Liver (tissue), 8 donors: ENCODE measurements at regions not wholly inside any gene's neighbourhood (a gene's known extent, or its start where the extent isn't known, plus 50 kb on each side); places are given as distances from the start of the nearest gene placed in this dataset.

ENCODE experiments used
- DNase-seq: peaks from one replicate; pipeline ENCODE4 v3.0.0-alpha.2; 2017; ENCODE audit warnings: low spot score
- H3K27ac ChIP-seq, 2 donors: one replicate each; pipeline ENCODE4 v1.7.0; 2013; ENCODE audit warnings: inconsistent platforms in 2 of 2, low read length in 2 of 2, control low read depth in 1 of 2, low read depth in 1 of 2, mild to moderate bottlenecking in 1 of 2
- H3K27me3 ChIP-seq, 4 donors: one replicate each; pipeline versions ENCODE4 v1.6.1 to v1.7.0; 2013; ENCODE audit warnings: low read length in 3 of 4, inconsistent platforms in 1 of 4, mild to moderate bottlenecking in 1 of 4, moderate library complexity in 1 of 4; ENCODE audit not compliant: control insufficient read depth in 4 of 4, insufficient read depth in 4 of 4
- H3K36me3 ChIP-seq, 4 donors: one replicate each; pipeline versions ENCODE4 v1.6.1 to v1.7.0; 2013; ENCODE audit warnings: low read length in 3 of 4, mild to moderate bottlenecking in 3 of 4, low read depth in 1 of 4, moderate library complexity in 1 of 4; ENCODE audit not compliant: control insufficient read depth in 4 of 4, insufficient read depth in 3 of 4
- H3K4me1 ChIP-seq, 4 donors: one replicate each; pipeline versions ENCODE4 v1.6.1 to v1.7.0; 2013; ENCODE audit warnings: low read length in 3 of 4, mild to moderate bottlenecking in 3 of 4, moderate library complexity in 1 of 4; ENCODE audit not compliant: control insufficient read depth in 4 of 4, insufficient read depth in 4 of 4
- H3K4me3 ChIP-seq, 3 donors: one replicate each; pipeline versions ENCODE4 v1.6.1 to v1.7.0; 2013; ENCODE audit warnings: low read length in 3 of 3, control low read depth in 1 of 3, low read depth in 1 of 3, mild to moderate bottlenecking in 1 of 3
- H3K9ac ChIP-seq, 2 donors: one replicate each; pipeline ENCODE4 v1.7.0; 2013; ENCODE audit warnings: low read length in 2 of 2, mild to moderate bottlenecking in 2 of 2, moderate library complexity in 2 of 2, control low read depth in 1 of 2, low read depth in 1 of 2
- H3K9me3 ChIP-seq, 4 donors: one replicate each; pipeline versions ENCODE4 v1.6.1 to v1.7.0; 2013; ENCODE audit warnings: low read length in 3 of 4; ENCODE audit not compliant: control insufficient read depth in 4 of 4
- ATF3 ChIP-seq: IDR thresholded peaks from 2 replicates; pipeline ENCODE4 v1.6.1; 2016; ENCODE audit warnings: antibody characterized with exemption
- CTCF ChIP-seq: fragments of 150-350 bp; IDR thresholded peaks from 2 replicates; pipeline ENCODE4 v1.5.1; 2017; ENCODE audit warnings: improper control_type of control experiment, low read depth, low read length; ENCODE audit not compliant: missing input control
- EGR1 ChIP-seq, 2 donors: IDR thresholded peaks; 2 replicates each; pipeline ENCODE4 v1.6.1; 2016 to 2018; ENCODE audit warnings: antibody characterized with exemption in 2 of 2, low read depth in 2 of 2
- FOXA1 ChIP-seq: IDR thresholded peaks from 2 replicates; pipeline ENCODE4 v1.6.1; 2016; ENCODE audit warnings: antibody characterized with exemption
- FOXA2 ChIP-seq: IDR thresholded peaks from 2 replicates; pipeline ENCODE4 v1.6.1; 2016; ENCODE audit warnings: antibody characterized with exemption
- GABPA ChIP-seq, 2 donors: IDR thresholded peaks in 1 of 2; conservative IDR thresholded peaks in 1 of 2; 2 replicates each; pipeline ENCODE4 v1.6.1; 2016; ENCODE audit warnings: antibody characterized with exemption in 2 of 2, mild to moderate bottlenecking in 1 of 2, moderate library complexity in 1 of 2
- HNF4A ChIP-seq, 2 donors: conservative IDR thresholded peaks; 2 replicates each; pipeline ENCODE4 v1.6.1; 2016; ENCODE audit warnings: antibody characterized with exemption in 2 of 2, mild to moderate bottlenecking in 2 of 2
- HNF4G ChIP-seq: IDR thresholded peaks from 2 replicates; pipeline ENCODE4 v1.6.1; 2016; ENCODE audit warnings: antibody characterized with exemption
- JUND ChIP-seq, 2 donors: IDR thresholded peaks; 2 replicates each; pipeline ENCODE4 v1.6.1; 2016; ENCODE audit warnings: antibody characterized with exemption in 2 of 2
- NR2F2 ChIP-seq: IDR thresholded peaks from 2 replicates; pipeline ENCODE4 v1.6.1; 2016; ENCODE audit warnings: antibody characterized with exemption
- RAD21 ChIP-seq, 2 donors: IDR thresholded peaks; 2 replicates each; pipeline ENCODE4 v1.6.1; 2016; ENCODE audit warnings: antibody characterized with exemption in 2 of 2, mild to moderate bottlenecking in 2 of 2
- RXRA ChIP-seq, 2 donors: IDR thresholded peaks; 2 replicates each; pipeline ENCODE4 v1.6.1; 2017 to 2018; ENCODE audit warnings: antibody characterized with exemption in 2 of 2, mild to moderate bottlenecking in 1 of 2
- SP1 ChIP-seq: IDR thresholded peaks from 2 replicates; pipeline ENCODE4 v1.6.1; 2018; ENCODE audit warnings: antibody characterized with exemption, mild to moderate bottlenecking
- TAF1 ChIP-seq: conservative IDR thresholded peaks from 2 replicates; pipeline ENCODE4 v1.6.1; 2016; ENCODE audit warnings: antibody characterized with exemption, mild to moderate bottlenecking
- YY1 ChIP-seq: IDR thresholded peaks from 2 replicates; pipeline ENCODE4 v1.6.1; 2016; ENCODE audit warnings: antibody characterized with exemption, mild to moderate bottlenecking
- WGBS: extraction: QIAGEN DNeasy Blood & Tissue Kit; methylation state at CpG from one replicate; pipeline ENCODE4 v1.1.7; 2013; 5-methylcytosine and 5-hydroxymethylcytosine counted together
- TF ChIP-seq, protein P1 (sequence below): IDR thresholded peaks from 2 replicates; pipeline ENCODE4 v1.6.1; 2016; ENCODE audit warnings: antibody characterized with exemption
- TF ChIP-seq, protein P2 (sequence below): IDR thresholded peaks from 2 replicates; pipeline ENCODE4 v1.6.1; 2016; ENCODE audit warnings: antibody characterized with exemption
- donor health status: healthy.
- donor health status: healthy.
- donor health status: healthy.
- donor health status: healthy.
- donor health status: healthy.

DNA sequence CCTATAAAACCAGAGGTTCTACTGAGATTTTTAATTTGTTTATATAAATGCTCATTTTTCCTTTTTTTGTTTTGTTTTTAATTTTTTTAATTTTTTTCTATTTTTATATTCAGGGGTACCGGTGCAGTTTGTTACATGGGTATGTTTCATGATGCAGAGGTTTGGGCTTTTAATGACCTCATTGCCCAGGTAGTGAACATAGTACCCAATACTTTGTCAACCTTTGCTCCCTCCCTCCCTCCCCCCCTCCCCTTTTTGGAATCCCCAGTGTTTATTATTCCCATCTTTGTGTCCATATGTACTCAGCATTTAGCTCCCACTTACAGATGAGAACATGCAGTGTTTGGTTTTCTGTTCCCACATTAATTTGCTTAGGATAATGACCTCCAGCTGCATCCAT lies 94.4 kb upstream of the NEBL start:
- Histone ChIP-seq H3K36me3 (no peaks in the 10 kb centered on the region), H3K4me1 (peaks cover 2 to 23% (median 20%) of the 10 kb centered on the region in 4 donors), H3K27me3 (no peaks in the 10 kb centered on the region), H3K27ac (no peak overlapping the region), H3K4me3 (no peak overlapping the region), H3K9ac (no peak overlapping the region), H3K9me3 (no peaks in the 10 kb centered on the region)
- WGBS = 77% methylated on average over 1 of the region's 1 CpG
- TF ChIP-seq HNF4A (conservative IDR thresholded peaks at IDR 0.05) (peak; percentile 22 to 55), EGR1 (IDR thresholded peaks at IDR 0.05; ENCODE audit: low read depth in 2 of 2) (no peak)
- no peak for DNase-seq

GRCh38 chr10:20990604-20991003 lies 93.5 kb upstream of the NEBL start:
- Histone ChIP-seq H3K27ac (no peak overlapping the region), H3K4me3 (no peak overlapping the region), H3K9ac (no peak overlapping the region), H3K9me3 (no peaks in the 10 kb centered on the region), H3K27me3 (no peaks in the 10 kb centered on the region), H3K4me1 (peaks cover 2 to 32% (median 22%) of the 10 kb centered on the region in 4 donors), H3K36me3 (no peaks in the 10 kb centered on the region)
- no peak for DNase-seq
- TF ChIP-seq SP1 (no peak), NR2F2 (no peak), HNF4G (no peak), CTCF (no peak), YY1 (no peak)
- 95% methylated on average over 1 of the region's 1 CpG for WGBS

GRCh38 chr10:20988357-20988983 lies 91.4 kb upstream of the NEBL start:
- no peak for DNase-seq
- H3K9me3 ChIP-seq = no peaks in the 10 kb centered on the region
- H3K4me3 ChIP-seq = no peak overlapping the region
- H3K4me1 ChIP-seq = peaks cover 2 to 33% (median 22%) of the 10 kb centered on the region in 4 donors
- peak overlapping the region; percentile 80 to 88 for H3K27ac ChIP-seq
- H3K9ac ChIP-seq = no peak overlapping the region
- H3K27me3 ChIP-seq = no peaks in the 10 kb centered on the region
- no peaks in the 10 kb centered on the region for H3K36me3 ChIP-seq
- 35% methylated on average over 1 of the region's 1 CpG for WGBS
- TF ChIP-seq FOXA1 (peak; percentile 53), NR2F2 (no peak), HNF4A (conservative IDR thresholded peaks at IDR 0.05) (peak; percentile 99 to 100), SP1 (peak; percentile 98), FOXA2 (peak; percentile 70), ATF3 (no peak), RXRA (IDR thresholded peaks at IDR 0.05) (peak; percentile 90 to 91), GABPA (IDR thresholded peaks at IDR 0.05 in 1 of 2, conservative IDR thresholded peaks at IDR 0.05 in 1 of 2) (peak in 1 of 2 donors; percentile 48), HNF4G (peak; percentile 98), TAF1 (no peak), CTCF (no peak), RAD21 (IDR thresholded peaks at IDR 0.05) (peak; percentile 46 to 52), YY1 (peak; percentile 90), JUND (IDR thresholded peaks at IDR 0.05) (peak; percentile 75 to 79), EGR1 (IDR thresholded peaks at IDR 0.05; ENCODE audit: low read depth in 2 of 2) (peak in 1 of 2 donors; percentile 59)
- TF ChIP-seq, protein P1, sequence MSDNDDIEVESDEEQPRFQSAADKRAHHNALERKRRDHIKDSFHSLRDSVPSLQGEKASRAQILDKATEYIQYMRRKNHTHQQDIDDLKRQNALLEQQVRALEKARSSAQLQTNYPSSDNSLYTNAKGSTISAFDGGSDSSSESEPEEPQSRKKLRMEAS = peak; percentile 68
- TF ChIP-seq, protein P2, sequence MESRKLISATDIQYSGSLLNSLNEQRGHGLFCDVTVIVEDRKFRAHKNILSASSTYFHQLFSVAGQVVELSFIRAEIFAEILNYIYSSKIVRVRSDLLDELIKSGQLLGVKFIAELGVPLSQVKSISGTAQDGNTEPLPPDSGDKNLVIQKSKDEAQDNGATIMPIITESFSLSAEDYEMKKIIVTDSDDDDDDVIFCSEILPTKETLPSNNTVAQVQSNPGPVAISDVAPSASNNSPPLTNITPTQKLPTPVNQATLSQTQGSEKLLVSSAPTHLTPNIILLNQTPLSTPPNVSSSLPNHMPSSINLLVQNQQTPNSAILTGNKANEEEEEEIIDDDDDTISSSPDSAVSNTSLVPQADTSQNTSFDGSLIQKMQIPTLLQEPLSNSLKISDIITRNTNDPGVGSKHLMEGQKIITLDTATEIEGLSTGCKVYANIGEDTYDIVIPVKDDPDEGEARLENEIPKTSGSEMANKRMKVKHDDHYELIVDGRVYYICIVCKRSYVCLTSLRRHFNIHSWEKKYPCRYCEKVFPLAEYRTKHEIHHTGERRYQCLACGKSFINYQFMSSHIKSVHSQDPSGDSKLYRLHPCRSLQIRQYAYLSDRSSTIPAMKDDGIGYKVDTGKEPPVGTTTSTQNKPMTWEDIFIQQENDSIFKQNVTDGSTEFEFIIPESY = peak; percentile 84
